Sigmoid colon (tissue), 6 donors: ENCODE measurements at regions not wholly inside any gene's neighbourhood (a gene's known extent, or its start where the extent isn't known, plus 50 kb on each side); places are given as distances from the start of the nearest gene placed in this dataset.
A peak's percentile ranks its signal among the peaks of the same experiment; 100 is the strongest.

Experiments used
- DNase-seq: peaks from one replicate; pipeline ENCODE4 v3.0.0-alpha.2; 2019
- H3K27ac ChIP-seq, 4 donors: fragments of 200-600 bp; sonication (generic); one replicate each; pipeline ENCODE4 v1.5.1; 2016 to 2019; ENCODE audit warnings: mild to moderate bottlenecking in 1 of 4
- H3K27me3 ChIP-seq, 3 donors: fragments of 200-600 bp; sonication (generic); one replicate each; pipeline ENCODE4 v1.5.1; 2019; ENCODE audit warnings: mild to moderate bottlenecking in 1 of 3
- H3K36me3 ChIP-seq, 4 donors: fragments of 200-600 bp; sonication (generic); one replicate each; pipeline ENCODE4 v1.5.1; 2016 to 2019
- H3K4me1 ChIP-seq, 4 donors: fragments of 200-600 bp; sonication (generic); one replicate each; pipeline ENCODE4 v1.5.1; 2017 to 2019
- H3K4me3 ChIP-seq, 4 donors: fragments of 200-600 bp; sonication (generic); one replicate each; pipeline ENCODE4 v1.5.1; 2017 to 2019; ENCODE audit warnings: mild to moderate bottlenecking in 2 of 4, moderate library complexity in 1 of 4
- H3K9me3 ChIP-seq, 4 donors: fragments of 200-600 bp in 3 of 4; sonication (generic) in 3 of 4; one replicate each; pipeline versions ENCODE4 v1.5.1 to v1.6.1; 2013 to 2019
- CTCF ChIP-seq, 4 experiments: fragments of 450-650 bp in 3 of 4; fragments of 200-600 bp in 1 of 4; IDR thresholded peaks; one replicate each; pipeline ENCODE4 v1.5.1; 2016 to 2019; ENCODE audit warnings: antibody characterized with exemption in 4 of 4, mild to moderate bottlenecking in 3 of 4, moderate library complexity in 2 of 4
- EP300 ChIP-seq, 4 donors: sonication (generic); formaldehyde crosslinking; IDR thresholded peaks; one replicate each; pipeline ENCODE4 v1.6.1; 2017; ENCODE audit warnings: antibody characterized with exemption in 4 of 4
- POLR2A ChIP-seq, 2 donors: fragments of 450-650 bp; IDR thresholded peaks; one replicate each; pipeline ENCODE4 v1.6.1; 2016; ENCODE audit warnings: antibody characterized with exemption in 2 of 2, mild to moderate bottlenecking in 2 of 2, moderate library complexity in 2 of 2
- POLR2AphosphoS5 ChIP-seq, 4 donors: sonication (generic); formaldehyde crosslinking; IDR thresholded peaks; one replicate each; pipeline ENCODE4 v1.6.1; 2017; ENCODE audit warnings: antibody characterized with exemption in 4 of 4
- WGBS, 2 donors: extraction: QIAGEN DNeasy Blood & Tissue Kit; methylation state at CpG; one replicate each; pipeline ENCODE4 v1.1.7; 2013; 5-methylcytosine and 5-hydroxymethylcytosine counted together
- intact Hi-C: fragments of 100-400 bp; cut with DNase I; formaldehyde crosslinking; loops from one replicate; pipeline ENCODE4 v1.15.1; 2023
- donor health status: healthy with polysubstance abuse.
- donor health status: healthy.

DNA sequence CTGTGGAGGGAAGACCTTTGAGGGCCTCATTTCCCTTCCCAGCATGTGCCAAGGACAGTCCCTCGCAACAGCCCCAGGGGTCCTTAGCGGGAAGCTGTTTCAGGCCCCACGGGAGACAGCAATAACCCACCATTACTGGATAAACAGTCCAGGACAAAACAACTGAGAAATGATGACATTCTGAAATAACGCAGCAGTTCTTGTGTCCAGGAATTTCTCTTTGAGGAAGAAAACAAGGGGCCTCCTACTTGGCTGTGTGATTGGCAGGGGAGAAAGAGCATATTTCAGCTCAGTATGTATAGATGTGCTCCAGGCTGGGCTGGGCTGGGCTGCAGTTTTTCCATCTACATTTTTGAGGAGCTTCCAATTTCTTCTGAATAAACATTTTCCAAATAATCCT, 82.2 kb upstream of the THBS1 start:
- Histone ChIP-seq H3K27ac (peak overlapping the region; percentile 53 to 79 (median 67)), H3K4me3 (no peak overlapping the region), H3K27me3 (no peaks in the 10 kb centered on the region), H3K9me3 (no peaks in the 10 kb centered on the region), H3K36me3 (no peaks in the 10 kb centered on the region), H3K4me1 (peaks cover 0 to 76% (median 55%) of the 10 kb centered on the region in 4 donors)
- 80 to 88% methylated on average over 4 of the region's 4 CpGs for WGBS, 2 donors
- no peak for DNase-seq
- intact Hi-C loops, result no loop called here
- TF ChIP-seq EP300 (IDR thresholded peaks at IDR 0.05) (no peak), POLR2A (IDR thresholded peaks at IDR 0.05) (no peak), POLR2AphosphoS5 (IDR thresholded peaks at IDR 0.05) (peak in 1 of 4 donors; percentile 33), CTCF (IDR thresholded peaks at IDR 0.05) (no peak)

GRCh38 chr15:39499042-39499441, 81.8 kb upstream of the THBS1 start:
- Histone ChIP-seq H3K36me3 (no peaks in the 10 kb centered on the region), H3K27ac (peak overlapping the region; percentile 53 to 79 (median 67)), H3K27me3 (no peaks in the 10 kb centered on the region), H3K9me3 (no peaks in the 10 kb centered on the region), H3K4me1 (peaks cover 0 to 76% (median 55%) of the 10 kb centered on the region in 4 donors), H3K4me3 (no peak overlapping the region)
- TF ChIP-seq POLR2AphosphoS5 (IDR thresholded peaks at IDR 0.05), result peak in 1 of 4 donors; percentile 61
- TF ChIP-seq CTCF (IDR thresholded peaks at IDR 0.05), result no peak
- TF ChIP-seq POLR2A (IDR thresholded peaks at IDR 0.05), result no peak
- TF ChIP-seq EP300 (IDR thresholded peaks at IDR 0.05), result peak in 1 of 4 donors; percentile 48
- no peak for DNase-seq
- intact Hi-C loops, result no loop called here
- 80 to 90% methylated on average over 1 of the region's 1 CpG for WGBS, 2 donors

DNA sequence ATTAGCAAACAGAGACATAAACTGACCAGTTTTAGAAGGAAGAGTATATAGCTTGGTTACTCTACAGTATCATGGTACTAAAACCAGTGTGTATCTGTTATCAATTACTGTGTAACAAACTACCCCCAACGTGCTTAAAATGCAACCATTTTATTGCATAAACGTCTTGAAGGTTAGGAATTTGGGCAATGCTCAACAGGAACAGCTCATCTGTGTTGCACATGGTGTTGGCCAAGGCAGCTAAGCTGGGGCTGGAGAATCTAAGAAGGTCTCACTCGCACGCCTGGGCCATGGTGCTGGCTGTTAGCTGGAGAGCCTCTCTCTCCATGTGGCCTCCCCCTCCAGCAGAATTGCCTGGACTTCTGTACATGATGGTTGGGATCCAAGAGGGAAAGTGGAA, 81.2 kb upstream of the THBS1 start:
- no peak for DNase-seq
- Histone ChIP-seq H3K36me3 (no peaks in the 10 kb centered on the region), H3K9me3 (no peaks in the 10 kb centered on the region), H3K27ac (peak overlapping the region in 3 of 4 donors; percentile 62 to 79 (median 72)), H3K4me3 (no peak overlapping the region), H3K27me3 (no peaks in the 10 kb centered on the region), H3K4me1 (peaks cover 0 to 82% (median 60%) of the 10 kb centered on the region in 4 donors)
- intact Hi-C loops, result no loop called here
- TF ChIP-seq POLR2AphosphoS5 (IDR thresholded peaks at IDR 0.05) (no peak), CTCF (IDR thresholded peaks at IDR 0.05) (no peak), EP300 (IDR thresholded peaks at IDR 0.05) (no peak), POLR2A (IDR thresholded peaks at IDR 0.05) (no peak)
- 84 to 88% methylated on average over 4 of the region's 4 CpGs for WGBS, 2 donors

GRCh38 chr15:39501366-39502081, 79.4 kb upstream of the THBS1 start:
- WGBS, 2 donors, result 88 to 94% methylated on average over 6 of the region's 6 CpGs
- H3K27me3 ChIP-seq, result no peaks in the 10 kb centered on the region
- DNase-seq, result no peak
- H3K4me1 ChIP-seq, result peaks cover 0 to 79% (median 56%) of the 10 kb centered on the region in 4 donors
- H3K27ac ChIP-seq, result peak overlapping the region in 2 of 4 donors; percentile 64 to 70
- no peaks in the 10 kb centered on the region for H3K9me3 ChIP-seq
- no peak overlapping the region for H3K4me3 ChIP-seq
- intact Hi-C loops, result no loop called here
- H3K36me3 ChIP-seq, result no peaks in the 10 kb centered on the region
- no peak for TF ChIP-seq EP300 (IDR thresholded peaks at IDR 0.05)
- TF ChIP-seq CTCF (IDR thresholded peaks at IDR 0.05), result no peak
- TF ChIP-seq POLR2AphosphoS5 (IDR thresholded peaks at IDR 0.05), result peak in 1 of 4 donors; percentile 6
- TF ChIP-seq POLR2A (IDR thresholded peaks at IDR 0.05), result no peak
